GM21723 (cell line): ENCODE measurements at regions not wholly inside any gene's neighbourhood (a gene's known extent, or its start where the extent isn't known, plus 50 kb on each side); places are given as distances from the start of the nearest gene placed in this dataset.
"Not testable (repeated sequence)": the region's sequence is repeated elsewhere in the genome, so short reads cannot be mapped to it uniquely, and the experiment has no call there.

ENCODE experiments used
- ATAC-seq: cut with Tn5 transposase; IDR thresholded peaks from one replicate; pipeline ENCODE4 v1.9.1; 2021; ENCODE audit warnings: mild to moderate bottlenecking, moderate library complexity; ENCODE audit not compliant: unreplicated experiment

DNA sequence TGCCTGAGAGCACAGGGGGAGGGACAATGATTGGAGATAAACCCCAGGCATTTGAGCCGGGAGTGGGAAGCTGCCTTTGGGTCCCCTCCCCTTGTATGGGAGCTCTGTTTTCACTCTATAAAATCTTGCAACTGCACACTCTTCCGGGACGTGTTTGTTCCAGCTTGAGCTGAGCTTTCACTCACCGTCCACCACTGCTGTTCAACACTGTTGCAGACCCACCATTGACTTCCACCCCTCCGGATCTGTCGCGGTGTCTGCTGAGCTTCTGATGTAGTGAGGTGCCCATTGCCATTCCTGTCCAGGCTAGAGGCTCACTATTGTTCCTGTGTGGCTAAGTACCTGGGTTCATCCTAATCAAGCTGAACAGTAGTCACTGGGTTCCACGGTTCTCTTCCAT lies 231.6 kb upstream of the CWC22 start:
- no peak for ATAC-seq

GRCh38 chr2:180236061-180236460 lies 229.0 kb upstream of the CWC22 start:
- ATAC-seq = not testable (repeated sequence)

- not testable (repeated sequence) for ATAC-seq
Observed at GRCh38 chr2:180235506-180235905, 228.4 kb upstream of the CWC22 start.

GRCh38 chr2:180234991-180235390 lies 227.9 kb upstream of the CWC22 start:
- not testable (repeated sequence) for ATAC-seq

DNA sequence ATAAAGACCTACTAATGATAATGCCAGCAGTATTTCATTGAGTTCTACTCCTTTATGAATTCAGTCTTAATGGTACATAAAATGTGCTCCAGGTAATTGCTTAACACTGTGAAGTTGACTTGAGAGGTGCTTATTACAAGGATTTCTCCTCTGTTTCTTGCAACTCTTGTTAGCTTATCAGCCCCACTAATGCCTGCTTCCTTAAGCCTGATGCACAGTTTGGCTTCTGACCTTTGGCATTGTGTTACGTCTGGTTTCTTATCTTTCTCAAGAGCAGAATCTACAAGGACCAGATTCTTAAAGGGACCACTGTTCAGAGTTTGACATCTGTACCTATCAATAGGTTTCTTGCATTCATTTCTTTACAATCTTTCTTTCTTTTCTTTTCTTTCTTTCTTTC lies 223.9 kb upstream of the CWC22 start:
- ATAC-seq = no peak

- no peak for ATAC-seq
Observed at GRCh38 chr2:180227461-180227860, 220.4 kb upstream of the CWC22 start.

DNA sequence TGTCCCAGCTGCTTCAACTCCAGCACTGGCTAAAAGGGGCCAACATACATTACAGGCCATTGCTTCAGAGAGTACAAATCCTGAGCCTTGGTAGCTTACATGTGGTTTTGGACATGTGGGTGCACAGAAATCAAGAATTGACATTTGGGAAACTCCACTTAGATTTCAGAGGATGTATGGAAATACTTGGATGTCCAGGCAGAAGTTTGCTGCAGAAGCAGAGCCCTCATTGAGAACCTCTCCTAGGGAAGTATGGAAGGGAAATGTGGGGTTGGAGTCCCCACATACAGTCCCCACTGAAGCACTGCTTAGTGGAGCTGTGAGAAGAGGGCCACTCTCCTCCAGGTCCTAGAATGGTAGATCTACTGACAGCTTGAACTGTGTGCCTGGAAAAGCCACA lies 218.0 kb upstream of the CWC22 start:
- no peak for ATAC-seq

- no peak for ATAC-seq
Observed at GRCh38 chr2:180222644-180223043, 215.5 kb upstream of the CWC22 start.

GRCh38 chr2:180219491-180219890 lies 212.4 kb upstream of the CWC22 start:
- no peak for ATAC-seq

DNA sequence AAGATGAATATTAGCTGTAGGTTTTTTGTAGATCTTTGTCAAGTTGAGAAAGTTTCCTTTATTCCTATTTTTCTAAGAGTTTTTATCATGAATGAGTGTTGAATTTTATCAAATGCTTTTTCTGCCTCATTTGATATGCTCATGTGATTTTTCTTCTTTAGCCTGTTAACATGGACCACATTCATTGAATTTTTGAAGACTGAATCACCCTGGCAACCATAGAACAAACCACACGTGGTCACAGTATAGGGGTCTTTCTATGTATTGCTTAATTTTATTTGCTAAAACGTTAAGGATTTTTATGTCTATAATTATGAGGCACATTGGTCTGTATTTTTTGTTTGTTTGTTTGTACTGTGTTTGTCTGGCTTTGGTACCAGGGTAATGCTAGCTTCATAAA lies 201.7 kb upstream of the CWC22 start:
- no peak for ATAC-seq

GRCh38 chr2:180205621-180206235 lies 198.6 kb upstream of the CWC22 start:
- no peak for ATAC-seq

GRCh38 chr2:180203972-180204371 lies 196.9 kb upstream of the CWC22 start:
- ATAC-seq = no peak

GRCh38 chr2:180202467-180202951 lies 195.4 kb upstream of the CWC22 start:
- no peak for ATAC-seq

DNA sequence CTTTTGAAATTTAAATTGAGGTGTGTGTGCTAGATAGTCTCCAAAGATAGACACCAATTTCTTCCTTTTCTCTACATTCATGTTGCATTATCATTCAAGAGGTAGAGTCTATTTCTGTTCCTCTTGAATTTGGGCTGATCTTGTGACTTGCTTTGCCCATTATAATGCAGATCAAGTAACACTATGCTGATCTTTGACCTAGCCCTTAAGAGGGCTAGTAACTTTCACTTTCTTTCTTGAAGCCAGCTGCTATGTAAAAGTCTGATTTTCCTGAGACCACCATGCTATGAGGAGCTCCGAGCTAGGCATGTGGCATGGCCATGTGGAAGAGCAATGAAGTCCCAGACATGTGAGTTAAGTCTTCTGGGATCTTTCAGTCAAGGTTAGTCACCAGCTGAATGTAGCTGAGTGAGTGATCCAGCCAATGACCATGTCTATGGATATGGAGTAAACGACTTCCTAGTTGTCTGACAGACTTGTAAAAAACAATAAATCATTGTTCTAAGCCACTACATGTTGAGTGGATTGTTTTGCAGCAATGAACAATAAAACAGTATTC lies 189.4 kb upstream of the CWC22 start:
- no peak for ATAC-seq

- no peak for ATAC-seq
Observed at GRCh38 chr2:180195847-180196246, 188.8 kb upstream of the CWC22 start.

- no peak for ATAC-seq
Observed at GRCh38 chr2:180191432-180192124, 184.5 kb upstream of the CWC22 start.

GRCh38 chr2:180190851-180191250 lies 183.8 kb upstream of the CWC22 start:
- no peak for ATAC-seq

- no peak for ATAC-seq
Observed at GRCh38 chr2:180187611-180188010, 180.5 kb upstream of the CWC22 start.

GRCh38 chr2:180184506-180184905 lies 177.4 kb upstream of the CWC22 start:
- ATAC-seq = no peak

DNA sequence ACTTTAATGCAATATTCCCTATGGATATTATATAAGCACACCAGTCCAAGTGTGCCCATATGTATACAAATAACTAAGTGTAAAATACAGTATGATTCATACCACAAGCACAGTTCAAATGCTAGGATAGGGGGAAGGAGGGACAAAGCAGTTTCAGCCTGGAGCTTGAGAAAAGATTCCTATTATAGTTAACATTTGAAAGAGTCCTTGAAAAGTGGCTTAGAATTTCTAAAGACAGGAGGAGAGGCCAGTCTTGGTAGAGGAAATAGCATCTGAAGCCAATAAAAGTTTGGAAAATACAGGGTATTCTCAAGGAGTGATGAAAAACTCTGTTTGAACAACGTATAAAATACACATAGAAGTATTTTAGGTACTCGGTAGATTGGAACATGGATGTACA lies 173.4 kb upstream of the CWC22 start:
- ATAC-seq = no peak

GRCh38 chr2:180177534-180177933 lies 170.4 kb upstream of the CWC22 start:
- ATAC-seq = no peak

DNA sequence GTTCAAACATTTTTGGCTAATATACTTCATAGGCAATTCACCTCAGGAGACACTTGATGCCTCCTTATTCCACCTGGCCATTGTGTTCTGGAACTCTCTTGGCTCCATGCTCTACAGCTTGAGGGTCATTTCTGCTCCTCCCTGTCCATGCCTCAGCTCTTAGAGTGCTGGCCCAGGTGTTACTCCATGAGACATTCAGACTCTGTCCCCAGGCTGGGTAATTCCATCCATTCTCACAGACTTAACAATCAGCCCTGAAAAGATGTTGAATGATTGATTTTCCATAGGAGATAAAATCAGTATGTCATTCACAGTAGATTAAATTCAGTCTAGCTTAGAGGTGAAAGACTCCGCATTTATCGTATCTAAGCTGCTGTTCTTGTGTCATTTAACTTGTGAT lies 168.6 kb upstream of the CWC22 start:
- no peak for ATAC-seq
